ENCODE measurements at regions not wholly inside any gene's neighbourhood (a gene's known extent, or its start where the extent isn't known, plus 50 kb on each side); places are given as distances from the start of the nearest gene placed in this dataset.

DNA sequence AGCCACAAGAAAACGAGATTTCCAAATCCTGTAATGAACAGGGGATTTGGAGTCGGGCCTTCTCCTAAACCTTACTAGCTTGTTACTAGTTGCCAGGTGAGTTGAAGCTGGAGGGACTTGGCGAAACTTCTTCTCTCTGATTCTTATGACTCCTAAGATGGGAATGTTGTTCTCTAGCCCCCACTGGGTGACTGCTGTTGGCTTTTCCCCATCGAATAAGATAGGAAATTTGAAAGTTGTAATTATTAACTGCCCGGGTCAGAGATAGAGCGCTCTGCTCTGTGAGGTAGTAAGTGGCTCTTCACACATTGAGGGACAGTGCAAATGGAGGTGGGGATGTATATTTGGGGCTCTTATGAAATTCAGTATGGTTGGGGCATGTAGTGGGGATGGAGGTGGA, 111.2 kb upstream of the MBNL2 start:
- DNase-seq (ENCODE audit: low spot score): no peak

GRCh38 chr13:97111756-97112155, 110.4 kb upstream of the MBNL2 start:
- DNase-seq (ENCODE audit: low spot score): no peak

DNA sequence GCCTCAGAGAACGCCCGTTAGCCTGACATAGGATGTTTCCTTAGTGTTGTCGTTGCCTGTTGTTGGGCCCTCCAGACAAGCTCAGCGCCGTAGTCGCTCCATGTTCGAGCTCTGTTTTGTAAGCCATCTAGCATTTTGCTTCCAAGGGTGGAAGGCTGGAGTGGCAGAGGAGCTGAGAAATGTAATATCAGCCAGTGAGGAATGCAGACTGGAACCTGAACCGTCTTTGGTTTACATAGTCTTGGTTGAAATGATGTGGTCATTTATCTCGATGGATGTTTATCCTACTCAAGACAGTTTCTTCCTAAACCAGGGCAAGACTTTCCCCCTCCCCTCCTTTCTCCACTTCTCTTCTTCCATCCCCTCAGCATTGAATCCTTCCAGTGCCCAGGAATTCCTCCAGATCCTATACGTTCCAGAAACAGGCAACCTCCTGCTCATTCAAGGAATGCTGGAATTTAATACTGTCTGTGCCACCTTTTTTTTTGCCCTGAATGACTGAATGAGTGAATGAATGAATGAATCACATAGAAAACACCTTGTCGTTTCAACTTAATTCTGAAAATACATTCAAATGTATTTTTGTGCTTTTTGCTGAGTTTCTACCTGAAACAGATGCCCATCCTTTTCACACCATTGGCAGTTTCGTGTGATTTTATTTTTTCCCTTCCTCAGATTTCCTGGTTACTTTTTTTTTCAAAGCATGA, 109.5 kb upstream of the MBNL2 start:
- DNase-seq (ENCODE audit: low spot score): no peak

DNA sequence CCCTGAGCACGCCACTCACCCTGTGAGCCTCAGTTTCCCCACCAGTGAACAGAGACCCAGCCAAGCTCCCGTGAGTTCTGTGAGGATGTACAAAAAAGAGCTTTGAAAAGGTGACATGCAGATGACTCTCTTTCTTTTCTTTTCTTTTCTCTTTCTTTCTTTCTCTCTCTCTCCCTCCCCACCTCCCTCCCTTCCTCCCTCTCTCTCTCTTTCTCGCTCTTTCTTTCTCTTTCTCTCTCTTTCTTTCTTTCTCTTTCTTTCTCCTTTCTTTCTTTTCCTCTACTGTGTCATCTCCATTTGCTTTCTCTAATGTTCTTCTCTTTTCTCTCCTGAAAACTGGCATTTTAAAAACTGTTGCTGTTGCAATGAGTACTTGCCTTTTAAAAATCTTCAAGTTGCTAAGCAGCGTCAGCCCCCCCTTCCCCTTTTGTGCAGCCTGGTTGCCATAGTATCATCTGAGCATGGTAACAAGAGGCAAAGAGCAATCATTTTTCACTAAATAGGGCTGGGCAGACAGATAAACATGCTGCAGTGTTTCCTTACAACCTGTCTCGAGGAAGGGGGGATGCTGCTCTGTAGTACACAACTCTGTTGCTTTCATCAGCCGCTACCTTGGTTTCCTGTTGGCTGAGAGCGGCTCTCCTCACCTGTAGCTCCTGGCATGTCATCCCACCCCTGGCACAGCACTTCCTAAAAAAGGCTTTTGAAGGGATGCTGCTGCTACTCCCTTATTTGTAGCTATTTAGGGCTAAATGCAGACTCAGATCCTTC, 108.7 kb upstream of the MBNL2 start:
- DNase-seq (ENCODE audit: low spot score): no peak

- DNase-seq (ENCODE audit: low spot score): no peak
Observed at GRCh38 chr13:97114651-97115050, 107.5 kb upstream of the MBNL2 start.

DNA sequence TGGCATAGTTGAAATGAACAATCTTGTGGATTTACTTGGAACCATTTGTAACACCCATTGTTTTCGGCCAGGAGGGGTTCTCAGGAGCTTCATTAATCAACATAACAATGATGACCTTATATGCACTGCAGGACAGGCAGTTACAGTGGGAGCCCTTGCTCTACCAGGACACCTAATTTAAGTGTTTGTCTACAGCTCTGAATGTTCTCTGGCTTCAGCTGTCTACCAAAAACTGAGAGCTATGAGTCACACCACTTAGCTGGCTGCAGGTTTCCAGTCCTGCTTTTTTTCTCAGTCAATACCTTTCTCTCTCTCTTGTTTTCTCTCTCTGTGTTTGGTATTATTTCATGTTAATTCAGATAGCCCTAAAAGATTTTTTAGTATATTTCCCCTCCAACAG, 105.4 kb upstream of the MBNL2 start:
- DNase-seq (ENCODE audit: low spot score): no peak

- DNase-seq (ENCODE audit: low spot score): no peak
Observed at GRCh38 chr13:97117388-97117910, 104.7 kb upstream of the MBNL2 start.

DNA sequence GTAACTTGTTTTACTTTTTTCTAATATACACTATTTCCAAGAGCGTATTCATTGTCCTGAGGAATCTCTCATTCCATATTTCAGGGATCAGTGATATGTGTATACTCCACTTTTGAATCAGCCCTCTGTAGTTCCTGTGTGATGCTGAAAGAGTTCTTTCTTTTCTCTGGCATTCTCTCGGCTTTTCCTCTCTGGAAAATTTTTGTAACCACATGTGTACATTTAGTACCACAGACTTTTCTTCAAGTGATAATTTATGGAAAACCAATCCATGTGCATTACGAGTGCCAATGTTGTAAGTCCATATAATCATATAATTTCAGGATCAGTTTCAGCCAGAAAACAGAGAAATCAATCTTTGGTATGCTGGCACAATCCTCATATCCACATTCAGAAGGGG, 102.2 kb upstream of the MBNL2 start:
- no peak for DNase-seq (ENCODE audit: low spot score)

- no peak for DNase-seq (ENCODE audit: low spot score)
Observed at GRCh38 chr13:97120346-97120745, 101.8 kb upstream of the MBNL2 start.

DNA sequence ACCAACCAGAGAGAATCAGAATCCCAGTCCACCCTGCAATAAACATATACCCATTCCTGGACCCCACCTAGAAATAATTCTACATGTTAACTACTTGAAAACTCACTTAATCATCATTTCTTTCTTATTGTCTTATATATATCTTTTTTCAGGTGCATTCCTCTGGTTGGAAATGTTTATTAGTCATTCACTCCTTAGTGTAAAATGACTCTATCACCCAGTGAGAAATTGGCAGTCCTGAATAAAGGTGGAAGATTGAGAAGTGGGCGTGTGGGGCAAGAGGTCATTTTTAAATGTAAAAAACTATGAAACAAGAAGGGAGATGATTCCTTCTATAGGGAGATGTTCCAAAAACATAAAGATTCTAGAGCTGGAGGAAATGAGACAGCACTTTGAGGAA, 101.2 kb upstream of the MBNL2 start:
- DNase-seq (ENCODE audit: low spot score): no peak

DNA sequence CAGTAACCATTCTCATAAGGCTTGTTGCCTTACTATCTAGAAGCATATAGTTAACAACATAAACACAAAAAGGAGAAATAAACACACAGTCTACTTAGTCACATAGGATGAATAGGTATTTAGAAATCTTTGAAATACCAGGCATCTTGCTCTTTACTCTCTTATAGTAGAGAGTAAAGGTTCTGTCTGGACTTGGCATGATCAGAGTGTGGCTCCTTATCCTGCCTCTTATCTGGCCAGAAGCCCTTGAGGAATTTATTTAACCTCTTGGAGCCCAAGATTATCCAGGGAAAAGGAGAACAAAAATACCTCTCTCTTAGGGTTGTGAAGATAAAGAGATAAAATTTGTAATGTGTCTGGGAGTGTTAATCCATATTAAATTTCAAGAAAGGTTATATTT, 100.2 kb upstream of the MBNL2 start:
- no peak for DNase-seq (ENCODE audit: low spot score)

GRCh38 chr13:97122381-97122996, 99.6 kb upstream of the MBNL2 start:
- no peak for DNase-seq (ENCODE audit: low spot score)

GRCh38 chr13:97124206-97124605, 97.9 kb upstream of the MBNL2 start:
- no peak for DNase-seq (ENCODE audit: low spot score)

DNA sequence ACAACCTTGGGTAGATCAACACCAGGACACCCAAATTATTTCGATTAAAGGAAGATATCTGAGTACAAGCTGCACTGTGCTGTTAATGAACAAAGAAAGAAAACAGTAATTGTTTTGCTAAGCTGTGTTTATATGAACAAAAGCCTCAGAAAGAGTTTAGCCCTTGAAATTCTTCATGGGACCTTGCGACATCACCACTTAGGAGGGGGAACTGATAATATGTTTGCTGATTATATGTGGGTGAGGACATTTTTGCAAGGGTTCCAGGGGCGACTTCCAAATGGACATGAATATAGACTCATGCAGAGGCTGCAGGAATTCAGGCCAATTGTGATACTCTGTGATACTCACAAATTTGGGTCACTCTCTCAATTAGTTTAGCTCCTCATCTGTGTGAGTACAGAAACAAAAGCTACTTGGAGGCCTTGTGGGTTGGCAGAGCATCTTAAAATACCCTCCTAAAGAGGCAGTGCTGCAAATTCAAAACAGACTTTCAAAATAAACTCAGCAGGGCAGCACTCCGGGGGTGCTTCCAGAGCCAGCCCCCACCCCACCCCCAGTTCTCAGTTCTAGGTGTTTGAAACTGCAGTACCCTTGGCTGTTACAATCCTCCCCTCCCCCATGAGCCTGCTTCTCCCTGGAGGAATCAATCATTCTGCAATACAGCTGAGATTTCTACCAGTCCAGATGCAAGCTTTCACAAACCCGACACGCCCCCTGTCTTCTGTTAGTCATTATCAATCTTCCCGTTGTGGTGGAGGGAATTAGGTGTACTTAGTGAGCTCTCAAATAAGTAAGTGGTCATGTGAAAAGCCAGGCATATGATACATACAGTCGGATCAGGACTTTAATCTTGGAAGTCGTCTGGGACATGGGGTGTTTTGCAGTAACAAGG, 97.0 kb upstream of the MBNL2 start:
- no peak for DNase-seq (ENCODE audit: low spot score)

DNA sequence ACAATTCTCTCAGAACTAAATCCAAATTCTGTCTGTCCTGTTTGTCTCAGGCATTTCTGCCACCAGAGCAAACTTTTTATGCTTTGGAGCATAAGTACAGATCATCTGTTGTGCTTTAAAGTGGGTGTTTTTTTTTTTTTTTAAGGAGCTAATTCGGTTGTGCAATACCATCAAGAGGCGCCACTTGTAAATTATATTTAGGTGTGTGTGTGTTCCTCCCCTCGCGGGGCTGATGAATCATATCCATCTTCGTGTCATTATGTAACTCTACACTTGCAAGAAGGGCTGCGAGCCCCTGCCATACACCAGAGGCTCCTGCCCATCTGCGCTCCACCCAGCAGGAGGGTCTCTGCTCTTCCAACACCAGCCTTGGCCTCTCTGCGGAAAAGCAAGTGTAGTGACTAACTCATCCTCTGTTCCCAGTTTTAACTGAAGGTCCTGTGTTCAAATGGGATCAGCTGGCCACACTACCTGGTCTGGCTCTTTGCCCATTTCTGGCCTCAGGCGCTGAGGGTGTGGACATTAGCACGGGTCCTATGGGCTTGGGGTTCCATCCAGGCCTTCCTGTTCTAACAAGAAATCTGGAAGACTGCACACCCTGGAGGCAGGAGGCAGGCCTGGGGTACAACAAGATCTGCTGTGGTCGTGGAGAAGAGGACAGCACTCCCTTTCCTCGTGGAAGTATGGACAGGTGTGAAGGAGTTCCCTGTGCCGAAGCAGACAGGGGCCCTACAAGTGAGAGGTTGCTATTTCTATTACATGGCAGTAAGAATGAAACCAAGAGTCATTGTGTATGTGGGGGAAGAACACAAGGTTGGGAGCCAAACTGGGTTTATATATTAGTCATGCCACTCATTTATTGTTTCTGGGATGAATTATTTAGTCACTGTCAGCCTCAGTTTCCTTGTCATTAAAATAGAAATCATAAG, 96.1 kb upstream of the MBNL2 start:
- DNase-seq (ENCODE audit: low spot score): no peak

DNA sequence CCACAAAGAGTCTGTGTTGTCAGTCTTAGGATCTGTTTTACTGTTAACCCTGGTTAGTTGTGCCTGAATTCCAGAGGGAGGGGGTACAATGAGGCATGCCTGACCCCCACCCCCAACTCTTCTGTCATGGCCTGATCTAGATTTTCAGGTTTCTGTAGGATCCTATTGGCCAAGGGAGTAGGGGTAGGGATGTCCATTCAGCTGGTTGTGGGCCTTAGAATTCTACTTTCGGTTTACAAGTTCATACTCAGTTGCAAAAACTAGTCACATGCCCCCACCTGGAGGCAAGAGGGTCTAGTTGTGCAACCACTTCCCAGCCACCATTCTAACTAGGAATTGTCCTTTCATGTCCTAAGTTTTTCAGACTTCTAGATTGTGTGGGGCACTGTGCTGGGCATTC, 94.3 kb upstream of the MBNL2 start:
- no peak for DNase-seq (ENCODE audit: low spot score)

- DNase-seq (ENCODE audit: low spot score): no peak
Observed at GRCh38 chr13:97130190-97130589, 91.9 kb upstream of the MBNL2 start.

DNA sequence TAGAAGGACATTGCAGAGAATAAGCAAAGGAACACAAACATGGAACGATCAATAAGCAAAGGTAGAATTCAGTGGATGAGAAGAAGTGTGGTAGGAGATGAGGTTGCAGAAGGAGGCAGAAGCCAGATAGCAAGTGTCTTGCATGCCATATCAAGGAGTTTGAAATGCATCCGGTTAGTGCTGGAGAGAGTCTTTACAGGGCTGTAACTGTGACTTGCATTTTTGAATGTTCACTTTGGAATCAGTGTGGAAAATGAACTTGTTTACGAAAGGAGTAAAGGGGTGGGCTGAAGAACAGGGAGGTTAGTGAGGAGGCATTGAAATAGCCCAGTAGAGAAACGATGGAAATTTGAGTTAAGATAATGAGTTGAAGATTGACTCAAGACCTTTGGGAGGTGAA, 90.7 kb upstream of the MBNL2 start:
- no peak for DNase-seq (ENCODE audit: low spot score)

DNA sequence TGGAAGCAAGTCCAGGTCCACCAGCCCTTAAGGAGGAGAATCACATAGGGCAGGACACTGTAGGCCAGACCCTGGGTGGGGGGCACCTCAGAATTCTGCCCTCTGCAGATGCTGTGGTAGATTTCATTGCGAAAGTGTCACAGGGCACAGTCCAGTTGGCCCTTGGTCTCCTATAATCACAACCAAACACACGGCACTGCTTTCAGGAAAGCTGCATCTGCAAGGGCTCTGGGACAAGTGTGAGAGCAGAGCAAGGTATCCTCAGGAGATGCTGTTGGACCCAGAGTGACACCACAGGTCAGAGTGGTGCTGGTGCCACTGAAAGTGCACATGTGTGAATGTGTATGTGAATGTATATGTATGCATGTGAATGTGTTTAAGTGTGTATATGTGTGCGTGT, 88.6 kb upstream of the MBNL2 start:
- no peak for DNase-seq (ENCODE audit: low spot score)

DNA sequence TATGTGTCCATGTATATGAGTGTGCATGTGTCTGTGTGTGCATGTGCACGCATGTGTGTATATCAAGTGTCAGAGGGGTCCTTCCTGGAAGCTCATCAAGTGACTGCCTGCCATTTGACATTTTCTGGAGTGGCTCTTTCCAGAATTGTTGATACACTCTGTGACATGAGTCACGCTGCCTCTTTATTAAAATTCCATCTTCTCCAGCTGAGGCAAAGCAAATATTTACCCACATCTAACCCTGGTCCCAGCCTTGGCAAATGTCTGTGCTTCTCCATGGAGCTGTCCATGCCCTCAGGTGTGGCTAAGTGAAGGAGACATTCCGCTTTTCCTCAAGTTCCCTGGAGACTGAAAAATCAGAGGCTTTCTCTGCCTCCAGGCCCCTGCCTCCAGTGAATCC, 88.2 kb upstream of the MBNL2 start:
- DNase-seq (ENCODE audit: low spot score): no peak
